ENCODE measurements at regions not wholly inside any gene's neighbourhood (a gene's known extent, or its start where the extent isn't known, plus 50 kb on each side); places are given as distances from the start of the nearest gene placed in this dataset.

- Histone ChIP-seq H4K20me1 (replicated peaks in 1 of 2; ENCODE audit: control insufficient read depth in 1 of 2, insufficient read depth in 2 of 2, low read length in 2 of 2) (no peaks in the 10 kb centered on the region), H4K5ac (ENCODE audit: insufficient read length, low read depth, low read length) (no peak overlapping the region), H3K79me1 (ENCODE audit: low read depth, low read length) (peaks cover 3% of the 10 kb centered on the region; the same call in 1 of the 2 replicates), H2AK5ac (ENCODE audit: low read depth, low read length) (no peak overlapping the region), H3K23ac (ENCODE audit: insufficient read length) (no peak overlapping the region), H2BK5ac (ENCODE audit: low read depth, low read length) (no peak overlapping the region), H3K4me2 (ENCODE audit: insufficient read depth in 1 of 2, low read depth in 2 of 2, low read length in 2 of 2) (no peak overlapping the region), H2BK12ac (ENCODE audit: low read depth, low read length) (no peak overlapping the region), H3K23me2 (ENCODE audit: low read depth, low read length) (no peaks in the 10 kb centered on the region), H3K9ac (replicated peaks in 1 of 4; ENCODE audit: extremely low read depth in 1 of 4, low read depth in 3 of 4, low read length in 3 of 4) (no peak overlapping the region), H3K18ac (ENCODE audit: extremely low read depth, low read length) (no peak overlapping the region), H3K4ac (replicated peaks; ENCODE audit: insufficient read length, low read depth, low read length) (no peak overlapping the region), H4K91ac (replicated peaks; ENCODE audit: insufficient read length, low read length) (no peak overlapping the region), H2BK20ac (ENCODE audit: low read length) (no peak overlapping the region), H3K4me3 (ENCODE audit: extremely low read depth in 1 of 4, insufficient read depth in 2 of 4, low read depth in 3 of 4, low read length in 4 of 4) (no peak overlapping the region), H3K56ac (replicated peaks; ENCODE audit: insufficient read length, low read depth, low read length) (no peak overlapping the region), H2AFZ (ENCODE audit: low read length) (no peak overlapping the region), H3K27ac (ENCODE audit: low read depth, low read length) (no peak overlapping the region), H3K4me1 (replicated peaks in 1 of 4; ENCODE audit: control insufficient read depth in 3 of 4, insufficient read depth in 4 of 4, low read length in 3 of 4) (peaks cover 0 to 5% (median 0%) of the 10 kb centered on the region in 4 experiments; a peak in 2 of 7 replicates), H3K14ac (ENCODE audit: insufficient read length) (no peak overlapping the region), H2BK120ac (replicated peaks; ENCODE audit: low read depth, low read length) (no peak overlapping the region), H4K8ac (ENCODE audit: extremely low read depth, insufficient read depth, low read length) (peak overlapping the region; percentile 82; the same call in 1 of the 2 replicates), H3K27me3 (replicated peaks in 1 of 4; ENCODE audit: control insufficient read depth in 3 of 4, extremely low read depth in 1 of 4, insufficient read depth in 3 of 4, low read length in 3 of 4) (no peaks in the 10 kb centered on the region), H2BK15ac (ENCODE audit: low read length) (no peak overlapping the region), H3K79me2 (ENCODE audit: control insufficient read depth in 1 of 2, insufficient read depth in 2 of 2, low read length in 2 of 2) (no peaks in the 10 kb centered on the region), H3K9me3 (ENCODE audit: insufficient read depth in 2 of 2, low read depth in 1 of 2, low read length in 1 of 2) (no peaks in the 10 kb centered on the region), H3K36me3 (ENCODE audit: control insufficient read depth in 2 of 4, insufficient read depth in 4 of 4, low read length in 3 of 4) (no peaks in the 10 kb centered on the region)
- CTCF ChIA-PET (ENCODE audit: partially characterized antibody), result interaction anchor here (0.6 to 1.1 kb wide), 2 partner anchors 21 to 140 kb away, joined by 3 to 4 read pairs; no protein-coding TSS in a partner anchor
- 78% methylated on average over 7 of the region's 7 CpGs; no CpG with 5 or more reads in 1 of the 2 experiments for WGBS, 2 experiments (ENCODE audit: extremely low coverage in 1 of 2, insufficient coverage in 1 of 2, insufficient read length in 1 of 2, insufficient replicate concordance in 2 of 2, low coverage in 1 of 2, low lambda C conversion rate in 2 of 2, missing lambda C conversion rate in 1 of 2)
- POLR2A ChIA-PET (ENCODE audit: partially characterized antibody), result no interaction called here
- no peak for FAIRE-seq
- TF ChIP-seq CHD2 (IDR thresholded peaks at IDR 0.05; ENCODE audit: low read length) (no peak), ZNF274 (IDR thresholded peaks at IDR 0.05; ENCODE audit: borderline replicate concordance, extremely low read depth, low read length) (no peak), TAF7 (optimal IDR thresholded peaks at IDR 0.05; ENCODE audit: borderline replicate concordance, low read depth, low read length) (no peak), POU5F1 (IDR thresholded peaks at IDR 0.05; ENCODE audit: low read depth, low read length) (no peak), POLR2A (IDR thresholded peaks at IDR 0.05; ENCODE audit: control extremely low read depth in 1 of 2, low read depth in 2 of 2, low read length in 2 of 2) (no peak), SUZ12 (IDR thresholded peaks at IDR 0.05; ENCODE audit: low read length) (no peak), KDM4A (IDR thresholded peaks at IDR 0.05; ENCODE audit: low read depth, low read length, severe bottlenecking) (no peak), SP4 (IDR thresholded peaks at IDR 0.05; ENCODE audit: low read length) (no peak), NANOG (IDR thresholded peaks at IDR 0.05; ENCODE audit: insufficient read depth, low read depth, low read length, poor library complexity, severe bottlenecking) (no peak)
- DNase-seq (ENCODE audit: low read depth in 1 of 2, low spot score in 2 of 2), result no peak
Measured at GRCh38 chr9:134239939-134240338, 75.6 kb upstream of the RNU6ATAC start.
